ENCODE measurements at regions not wholly inside any gene's neighbourhood (a gene's known extent, or its start where the extent isn't known, plus 50 kb on each side); places are given as distances from the start of the nearest gene placed in this dataset.
"Not testable (repeated sequence)": the region's sequence is repeated elsewhere in the genome, so short reads cannot be mapped to it uniquely, and the experiment has no call there.

GRCh38 chr5:83001796-83002381 is 75.3 kb downstream of the TMEM167A start:
- DNase-seq (ENCODE audit: low read depth), result no peak

GRCh38 chr5:83000922-83001321 is 76.3 kb downstream of the TMEM167A start:
- DNase-seq (ENCODE audit: low read depth), result no peak

DNA sequence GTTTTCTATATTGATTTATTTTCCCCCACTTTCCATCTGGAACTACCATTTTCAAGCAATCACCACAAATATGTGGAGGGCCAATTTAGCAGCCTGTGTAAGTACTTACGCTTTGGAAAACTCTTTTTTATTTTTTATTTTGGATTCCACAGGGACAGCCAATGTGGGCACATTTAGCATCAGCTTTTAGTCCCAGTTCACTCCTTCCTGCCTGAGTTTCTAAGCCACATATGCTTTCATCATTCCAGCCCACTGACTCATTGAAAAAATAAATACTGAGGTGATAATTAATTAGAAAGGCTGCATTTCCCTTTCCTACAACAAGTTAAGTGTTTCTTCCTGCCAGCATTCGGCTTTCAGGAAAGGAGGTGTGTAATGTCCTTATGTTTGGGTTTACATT is 76.8 kb downstream of the TMEM167A start:
- DNase-seq (ENCODE audit: low read depth), result no peak

DNA sequence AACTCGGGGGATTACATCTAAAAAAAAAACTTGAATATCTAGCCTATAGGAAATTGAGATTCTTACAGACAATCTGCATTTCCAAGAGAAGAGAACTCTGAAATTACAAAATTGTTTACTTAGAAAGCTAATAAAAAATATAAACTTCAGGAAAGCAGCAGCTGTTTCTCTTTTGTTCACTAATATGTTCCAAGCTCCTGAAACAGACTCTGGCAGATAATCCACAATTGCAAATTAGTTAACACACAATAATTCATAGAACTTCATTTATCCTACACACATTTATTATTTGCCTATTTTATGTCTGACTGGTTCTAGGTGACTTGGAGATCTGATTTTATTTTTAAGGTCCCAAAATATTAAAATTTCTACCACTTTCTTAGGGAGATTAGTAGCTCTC is 83.8 kb downstream of the TMEM167A start:
- DNase-seq (ENCODE audit: low read depth), result no peak

DNA sequence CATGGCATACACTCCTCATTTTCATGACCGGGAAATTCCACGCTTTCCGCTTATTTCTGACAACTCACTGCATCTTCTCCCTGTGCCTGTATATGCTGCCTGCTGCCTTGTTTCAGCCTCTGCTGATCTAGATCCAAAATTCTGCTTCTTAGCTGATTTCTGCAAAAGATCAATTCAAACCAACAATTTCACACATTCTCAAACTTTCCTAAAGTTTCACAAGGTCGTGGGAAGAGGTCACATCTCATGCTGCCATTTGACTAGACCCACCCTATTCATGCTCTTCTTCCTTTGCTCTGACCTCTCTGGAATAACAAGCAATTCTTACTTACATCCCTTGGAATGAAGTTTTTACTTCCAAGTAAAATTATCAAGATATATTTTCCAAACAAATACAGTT is 84.5 kb downstream of the TMEM167A start:
- DNase-seq (ENCODE audit: low read depth), result no peak

GRCh38 chr5:82991678-82992323 is 85.4 kb downstream of the TMEM167A start:
- DNase-seq (ENCODE audit: low read depth), result no peak

- DNase-seq (ENCODE audit: low read depth), result no peak
Observed at GRCh38 chr5:82991059-82991458, 86.1 kb downstream of the TMEM167A start.

DNA sequence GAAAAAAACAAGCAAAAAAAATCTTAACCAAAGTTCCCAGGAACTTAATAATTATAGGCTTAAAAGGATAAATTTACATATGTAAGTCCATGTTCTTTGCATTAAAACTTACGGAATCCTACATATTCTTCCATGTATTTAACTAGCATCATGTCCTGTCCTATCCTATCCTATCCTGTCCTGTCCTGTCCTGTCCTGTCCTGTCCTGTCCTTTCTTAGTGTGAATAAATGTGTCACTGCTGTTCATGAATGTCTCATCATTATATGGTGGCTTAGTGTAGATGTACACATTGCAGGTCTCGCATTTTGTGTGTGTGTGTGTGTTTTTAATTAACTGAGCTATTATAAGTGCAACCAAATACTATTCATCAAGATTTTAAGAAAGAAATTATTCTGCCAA is 90.0 kb downstream of the TMEM167A start:
- DNase-seq (ENCODE audit: low read depth), result no peak

DNA sequence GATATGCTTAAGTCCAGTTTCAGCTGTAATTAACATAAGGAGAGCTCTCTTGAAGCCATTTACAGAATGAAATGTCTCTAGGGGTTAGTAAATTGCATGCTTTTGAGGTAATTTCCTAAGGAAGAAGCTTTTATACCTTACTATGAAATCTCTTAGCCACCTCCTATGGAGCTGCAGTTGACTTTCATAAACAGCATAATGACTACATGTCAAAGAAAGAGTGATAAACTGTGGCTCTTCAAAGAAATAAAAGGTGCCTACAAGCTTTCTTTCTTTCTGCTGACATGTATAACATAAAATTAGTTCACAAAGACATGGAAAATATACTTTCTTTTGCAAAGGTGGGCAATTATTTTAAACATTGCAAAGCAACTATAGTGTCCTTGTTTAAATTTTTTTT is 90.8 kb downstream of the TMEM167A start:
- DNase-seq (ENCODE audit: low read depth), result no peak

- DNase-seq (ENCODE audit: low read depth), result no peak
Observed at GRCh38 chr5:82985763-82986162, 91.4 kb downstream of the TMEM167A start.

GRCh38 chr5:82984786-82985735 is 92.1 kb downstream of the TMEM167A start:
- DNase-seq (ENCODE audit: low read depth), result no peak

- DNase-seq (ENCODE audit: low read depth), result no peak
Observed at GRCh38 chr5:82982846-82983245, 94.3 kb downstream of the TMEM167A start.

GRCh38 chr5:82976887-82977286 is 100.3 kb downstream of the TMEM167A start:
- not testable (repeated sequence) for DNase-seq (ENCODE audit: low read depth)

DNA sequence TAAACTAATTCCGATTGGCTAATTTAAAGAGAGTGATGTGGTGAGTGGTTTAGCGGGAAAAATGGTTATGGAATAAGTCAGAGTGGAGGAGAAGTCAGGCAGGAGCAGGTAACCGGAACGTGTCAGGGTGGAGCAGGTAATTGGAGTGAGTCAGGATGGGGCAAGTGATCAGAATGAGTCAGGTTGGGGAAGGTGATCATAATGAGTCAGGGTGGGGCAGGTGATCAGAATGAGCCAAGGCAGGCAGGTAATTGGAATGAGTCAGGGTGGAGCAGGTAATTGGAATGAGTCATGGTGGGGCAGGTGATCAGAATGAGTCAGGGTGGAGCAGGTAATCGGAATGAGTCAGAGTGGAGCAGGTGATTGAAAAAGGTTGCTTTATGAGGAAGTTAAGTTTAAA is 101.4 kb downstream of the TMEM167A start:
- no peak for DNase-seq (ENCODE audit: low read depth)

GRCh38 chr5:82975396-82975795 is 101.8 kb downstream of the TMEM167A start:
- no peak for DNase-seq (ENCODE audit: low read depth)

DNA sequence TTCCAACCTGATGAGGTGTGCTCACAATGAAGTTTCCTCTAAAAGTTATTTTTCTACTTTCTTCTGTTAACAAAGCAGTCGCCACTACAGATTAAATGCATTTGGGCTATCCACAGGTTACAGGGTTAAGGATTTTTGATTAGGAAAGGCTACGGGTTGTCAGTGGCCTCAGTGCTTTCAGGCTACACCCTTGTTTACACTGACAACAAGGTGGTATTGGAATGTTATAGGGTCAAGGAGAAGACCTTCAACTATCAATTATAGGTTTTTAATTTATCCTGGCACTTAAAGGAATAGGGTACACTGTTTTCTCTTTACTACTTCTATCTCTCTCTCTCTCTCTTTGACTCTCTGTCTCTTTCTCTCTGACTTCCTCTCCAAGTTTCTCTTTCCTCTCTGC is 102.8 kb downstream of the TMEM167A start:
- DNase-seq (ENCODE audit: low read depth), result not testable (repeated sequence)

GRCh38 chr5:82971901-82972300 is 105.3 kb downstream of the TMEM167A start:
- no peak for DNase-seq (ENCODE audit: low read depth)

DNA sequence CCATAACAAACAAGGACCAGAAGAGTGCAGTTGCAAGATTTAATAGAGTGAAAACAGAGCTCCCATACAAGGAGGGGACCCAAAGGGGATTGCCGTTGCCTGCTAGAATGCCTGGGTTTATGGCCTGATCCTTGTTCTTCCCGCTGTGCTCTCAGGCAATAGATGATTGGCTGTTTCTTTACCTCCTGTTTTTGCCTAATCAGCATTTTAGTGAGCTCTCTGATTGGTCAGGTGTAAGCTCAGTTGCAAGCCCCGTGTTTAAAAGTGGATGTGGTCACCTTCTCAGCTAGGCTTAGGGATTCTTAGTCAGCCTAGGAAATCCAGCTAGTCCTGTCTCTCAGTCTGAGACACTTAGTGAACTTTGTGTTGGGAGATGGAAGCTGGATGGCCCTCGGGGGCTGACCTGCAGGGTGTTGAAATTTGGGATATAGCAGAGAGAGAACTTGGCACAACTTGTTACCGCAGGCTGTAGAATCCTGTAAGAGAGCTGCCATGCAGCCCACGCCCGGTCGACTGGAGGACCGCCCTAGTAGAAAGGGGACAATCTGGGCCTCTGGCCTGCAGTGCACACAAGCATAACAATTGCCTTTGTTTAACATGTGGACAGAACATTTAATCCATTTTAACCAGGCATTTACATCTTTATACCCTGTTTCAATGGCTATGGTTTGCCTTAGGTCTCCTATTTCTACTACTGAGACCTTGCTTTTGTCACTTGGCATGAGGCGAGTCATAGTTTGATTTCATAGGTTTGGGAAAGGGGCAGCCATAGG is 106.0 kb downstream of the TMEM167A start:
- not testable (repeated sequence) for DNase-seq (ENCODE audit: low read depth)

DNA sequence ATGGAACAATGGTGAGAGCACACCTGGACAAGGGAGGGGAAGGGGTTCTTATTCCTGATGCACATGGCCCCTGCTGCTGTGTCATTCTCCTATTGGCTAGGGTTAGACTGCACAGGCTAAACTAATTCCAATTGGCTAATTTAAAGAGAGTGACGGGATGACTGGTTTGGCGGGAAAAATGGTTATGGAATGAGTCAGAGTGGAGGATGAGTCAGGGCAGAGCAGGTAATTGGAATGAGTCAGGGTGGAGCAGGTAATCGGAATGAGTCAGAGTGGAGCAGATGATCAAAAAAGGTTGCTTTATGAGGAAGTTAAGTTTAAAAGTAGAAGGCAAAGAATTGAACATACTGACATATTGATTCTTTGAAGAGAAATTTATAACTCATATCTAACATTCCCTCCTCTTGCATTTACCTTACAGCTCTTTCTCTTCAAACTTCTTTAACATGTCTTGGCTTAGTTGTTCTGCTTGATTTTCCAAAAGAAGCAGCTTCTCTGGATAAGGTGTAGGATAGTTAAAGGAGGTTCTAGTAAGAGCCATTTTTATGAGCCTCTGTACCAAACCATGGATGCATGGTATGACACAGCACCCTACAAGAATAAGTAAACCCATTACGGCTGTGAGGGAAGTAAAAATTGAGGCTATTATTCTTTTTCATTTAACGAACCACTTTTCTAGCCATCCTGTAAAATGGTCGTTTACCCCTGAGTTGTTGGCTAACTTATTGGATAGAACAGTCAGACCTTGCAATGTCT is 107.8 kb downstream of the TMEM167A start:
- not testable (repeated sequence) for DNase-seq (ENCODE audit: low read depth)

- no peak for DNase-seq (ENCODE audit: low read depth)
Observed at GRCh38 chr5:82967072-82967471, 110.1 kb downstream of the TMEM167A start.

DNA sequence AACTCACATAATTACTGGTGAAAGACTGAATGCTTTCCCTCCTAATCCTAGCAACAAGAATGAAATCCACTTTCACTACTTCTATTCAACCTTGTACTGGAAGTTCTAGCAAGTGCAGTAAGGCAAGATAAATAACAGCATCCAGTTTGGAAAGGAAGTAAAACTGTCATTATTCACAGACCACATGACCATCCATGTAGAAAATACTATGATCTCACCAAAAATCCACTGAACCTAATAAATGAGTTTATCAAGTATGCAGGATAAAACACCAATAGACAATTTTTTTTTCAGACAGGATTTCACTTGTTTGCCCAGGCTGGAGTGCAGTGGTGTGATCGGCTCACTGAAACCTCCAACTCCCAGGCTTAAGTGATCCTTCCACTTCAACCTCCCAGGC is 117.7 kb downstream of the TMEM167A start:
- DNase-seq (ENCODE audit: low read depth), result no peak

All from activated gamma-delta T cell treated with anti-CD3 and anti-CD28 coated beads, Interleukin-2, amount 50 U/mL, for 16 hours (primary cell).